Tibial artery (tissue), 4 donors: ENCODE measurements at regions not wholly inside any gene's neighbourhood (a gene's known extent, or its start where the extent isn't known, plus 50 kb on each side); places are given as distances from the start of the nearest gene placed in this dataset.

Source experiments
- DNase-seq, 2 donors: peaks; one replicate each; pipeline ENCODE4 v3.0.0-alpha.2; 2019
- H3K27ac ChIP-seq, 2 donors: fragments of 200-600 bp; sonication (generic) in 1 of 2; 1 replicate in 1 of 2; 2 replicates in 1 of 2; pipeline ENCODE4 v1.5.1; 2018 to 2019; ENCODE audit warnings: mild to moderate bottlenecking in 1 of 2
- H3K27me3 ChIP-seq, 2 donors: fragments of 200-600 bp; sonication (generic) in 1 of 2; one replicate each; pipeline versions ENCODE4 v1.5.1 to v1.6.0; 2016 to 2019
- H3K36me3 ChIP-seq, 3 donors: fragments of 200-600 bp; sonication (generic) in 2 of 3; one replicate each; pipeline ENCODE4 v1.5.1; 2016 to 2019; ENCODE audit warnings: mild to moderate bottlenecking in 2 of 3
- H3K4me1 ChIP-seq, 4 donors: fragments of 200-600 bp; sonication (generic) in 2 of 4; 1 replicate in 3 of 4; 2 replicates in 1 of 4; pipeline ENCODE4 v1.5.1; 2016 to 2019
- H3K4me3 ChIP-seq, 2 donors: fragments of 200-600 bp; sonication (generic) in 1 of 2; 1 replicate in 1 of 2; 2 replicates in 1 of 2; pipeline ENCODE4 v1.5.1; 2018 to 2019; ENCODE audit warnings: mild to moderate bottlenecking in 2 of 2
- H3K9me3 ChIP-seq, 3 donors: fragments of 200-600 bp; sonication (generic) in 1 of 3; one replicate each; pipeline ENCODE4 v1.5.1; 2016 to 2019
- CTCF ChIP-seq, 2 experiments: fragments of 200-600 bp in 1 of 2; fragments of 450-650 bp in 1 of 2; IDR thresholded peaks; one replicate each; pipeline ENCODE4 v1.5.1; 2017 to 2019; ENCODE audit warnings: antibody characterized with exemption in 2 of 2, mild to moderate bottlenecking in 1 of 2, moderate library complexity in 1 of 2
- intact Hi-C: fragments of 100-400 bp; cut with DNase I; formaldehyde crosslinking; loops from one replicate; pipeline ENCODE4 v1.15.0; 2023; ENCODE audit warnings: low total_unique reads

DNA sequence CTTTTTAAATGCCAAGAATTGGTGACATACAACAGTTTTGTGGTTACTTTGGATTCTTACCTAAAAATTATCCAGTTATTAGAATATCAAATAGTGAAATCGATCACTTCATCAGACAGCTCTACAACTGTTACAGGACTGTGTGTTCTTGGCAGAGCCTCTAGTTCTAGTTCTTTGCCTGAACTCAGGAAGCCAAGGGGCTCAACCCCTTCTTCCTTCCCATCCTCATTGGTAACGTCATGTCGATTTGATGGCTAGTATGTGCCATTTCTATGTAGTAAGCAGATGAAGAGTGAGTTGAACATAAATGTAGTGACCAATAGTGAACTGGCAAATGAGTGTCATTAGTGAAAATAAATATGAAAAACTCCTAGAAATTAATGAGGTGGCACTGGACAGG is 59.4 kb upstream of the LIMCH1 start:
- H3K4me1 ChIP-seq, result peaks cover 0 to 18% (median 1%) of the 10 kb centered on the region in 4 donors
- no peaks in the 10 kb centered on the region for H3K27me3 ChIP-seq
- no peak for TF ChIP-seq CTCF (IDR thresholded peaks at IDR 0.05)
- no peak overlapping the region for H3K4me3 ChIP-seq
- intact Hi-C loops, result no loop called here
- no peaks in the 10 kb centered on the region for H3K9me3 ChIP-seq
- no peaks in the 10 kb centered on the region for H3K36me3 ChIP-seq
- DNase-seq, result no peak
- no peak overlapping the region for H3K27ac ChIP-seq

GRCh38 chr4:41480896-41481311 is 57.1 kb upstream of the LIMCH1 start:
- no peak for DNase-seq
- intact Hi-C loops, result no loop called here
- Histone ChIP-seq H3K27ac (no peak overlapping the region), H3K9me3 (no peaks in the 10 kb centered on the region), H3K4me3 (no peak overlapping the region), H3K4me1 (peaks cover 0 to 16% (median 0%) of the 10 kb centered on the region in 4 donors), H3K36me3 (no peaks in the 10 kb centered on the region), H3K27me3 (no peaks in the 10 kb centered on the region)
- TF ChIP-seq CTCF (IDR thresholded peaks at IDR 0.05), result no peak

DNA sequence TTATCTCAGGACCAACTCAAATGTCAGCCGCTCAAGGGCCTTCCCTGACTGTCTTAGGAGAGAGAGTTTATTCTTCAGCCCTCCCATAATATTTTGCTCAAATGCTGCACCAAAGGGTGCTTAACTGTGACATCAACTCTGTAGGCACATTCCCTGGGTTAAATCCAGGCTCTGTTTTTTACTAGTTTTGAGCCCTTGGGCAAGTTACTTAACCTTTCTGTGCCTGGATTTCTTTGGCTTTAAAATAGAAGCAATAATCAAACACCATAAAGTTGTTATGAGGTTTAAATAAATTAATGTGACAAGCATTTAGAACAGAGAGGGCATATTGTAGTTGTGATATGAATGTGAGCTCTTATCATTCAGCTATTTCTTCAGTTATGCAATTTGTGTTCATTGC is 54.2 kb upstream of the LIMCH1 start:
- Histone ChIP-seq H3K27ac (no peak overlapping the region), H3K9me3 (no peaks in the 10 kb centered on the region), H3K36me3 (no peaks in the 10 kb centered on the region), H3K27me3 (no peaks in the 10 kb centered on the region), H3K4me3 (no peak overlapping the region), H3K4me1 (peaks cover 0 to 16% (median 2%) of the 10 kb centered on the region in 4 donors)
- DNase-seq, result no peak
- intact Hi-C loops, result no loop called here
- TF ChIP-seq CTCF (IDR thresholded peaks at IDR 0.05), result no peak

DNA sequence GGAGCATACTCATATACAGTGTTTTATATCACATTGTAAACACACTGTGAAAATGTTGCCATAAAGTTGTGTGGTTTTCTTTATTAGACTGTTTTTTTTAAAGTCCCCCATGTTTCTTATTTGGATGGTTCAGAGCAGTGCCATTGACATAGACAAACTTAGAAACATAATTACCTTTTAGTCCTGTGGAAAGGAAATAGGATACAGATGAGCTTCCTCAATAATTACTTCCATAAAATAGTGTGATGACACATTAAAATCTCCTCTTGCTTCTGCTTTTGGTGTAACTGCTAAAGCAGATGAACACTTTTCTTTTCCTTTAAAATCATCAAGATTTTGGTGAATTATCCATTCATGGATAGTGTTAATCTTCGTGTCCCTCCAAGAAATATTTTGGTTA is 52.9 kb upstream of the LIMCH1 start:
- H3K36me3 ChIP-seq, result no peaks in the 10 kb centered on the region
- H3K27ac ChIP-seq, result no peak overlapping the region
- peaks cover 0 to 16% (median 2%) of the 10 kb centered on the region in 4 donors for H3K4me1 ChIP-seq
- no peak for DNase-seq
- H3K4me3 ChIP-seq, result no peak overlapping the region
- no peaks in the 10 kb centered on the region for H3K9me3 ChIP-seq
- no peaks in the 10 kb centered on the region for H3K27me3 ChIP-seq
- no peak for TF ChIP-seq CTCF (IDR thresholded peaks at IDR 0.05)
- intact Hi-C loops, result no loop called here

DNA sequence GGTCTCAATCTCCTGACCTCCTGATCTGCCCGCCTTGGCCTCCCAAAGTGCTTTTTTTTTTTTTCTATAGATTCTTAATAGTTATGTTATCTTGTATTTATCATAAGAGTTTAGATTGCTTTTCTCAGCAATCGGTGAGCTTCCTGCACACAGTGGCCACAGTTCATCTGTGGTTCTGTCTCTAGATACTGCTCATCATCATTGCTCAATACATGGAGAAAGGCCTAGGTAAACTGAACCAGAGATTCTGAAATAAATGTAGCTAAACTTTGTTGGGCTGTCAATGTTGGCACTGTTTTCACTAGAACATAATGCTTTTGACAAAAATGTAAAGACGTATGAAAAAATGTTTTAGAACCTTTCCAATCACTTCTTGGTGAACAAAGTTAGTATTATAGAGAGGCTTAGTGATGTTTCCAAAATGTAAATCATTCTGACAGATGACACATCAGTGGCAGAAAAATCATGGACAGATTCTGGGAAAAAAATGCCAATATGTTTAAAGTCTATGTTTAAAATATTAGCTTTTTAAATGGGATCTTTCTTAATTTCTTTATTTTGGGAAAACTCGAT is 50.0 kb upstream of the LIMCH1 start:
- H3K4me1 ChIP-seq, result peaks cover 0 to 5% (median 2%) of the 10 kb centered on the region in 4 donors
- H3K27ac ChIP-seq, result no peak overlapping the region
- DNase-seq, result no peak
- H3K36me3 ChIP-seq, result no peaks in the 10 kb centered on the region
- no peaks in the 10 kb centered on the region for H3K9me3 ChIP-seq
- intact Hi-C loops, result no loop called here
- TF ChIP-seq CTCF (IDR thresholded peaks at IDR 0.05), result no peak
- no peaks in the 10 kb centered on the region for H3K27me3 ChIP-seq
- H3K4me3 ChIP-seq, result no peak overlapping the region
